Fibroblast of lung (primary cell): ENCODE measurements at regions not wholly inside any gene's neighbourhood (a gene's known extent, or its start where the extent isn't known, plus 50 kb on each side); places are given as distances from the start of the nearest gene placed in this dataset.

Experiments used
- DNase-seq, 2 donors: peaks; one replicate each; pipeline versions ENCODE4 v3.0.0 to v3.0.0-alpha.2; 2010; ENCODE audit warnings: low read depth in 2 of 2
- H2AFZ ChIP-seq: 2 replicates; pipeline ENCODE4 v1.5.1; 2012; ENCODE audit warnings: low read length, control low read depth, inconsistent platforms
- H3K27ac ChIP-seq: 2 replicates; pipeline ENCODE4 v1.5.1; 2011; ENCODE audit warnings: low read length, control low read depth; ENCODE audit not compliant: insufficient read depth
- H3K27me3 ChIP-seq: 2 replicates; pipeline ENCODE4 v1.5.1; 2011; ENCODE audit warnings: mild to moderate bottlenecking, low read length; ENCODE audit not compliant: control insufficient read depth, insufficient read depth
- H3K36me3 ChIP-seq: 2 replicates; pipeline ENCODE4 v1.5.1; 2011; ENCODE audit warnings: low read length; ENCODE audit not compliant: control insufficient read depth, insufficient read depth
- H3K4me1 ChIP-seq: 2 replicates; pipeline ENCODE4 v1.5.1; 2011; ENCODE audit warnings: low read length; ENCODE audit not compliant: control insufficient read depth, insufficient read depth; ENCODE audit errors: extremely low read depth
- H3K4me2 ChIP-seq: 2 replicates; pipeline ENCODE4 v1.5.1; 2011; ENCODE audit warnings: low read length, control low read depth; ENCODE audit not compliant: insufficient read depth; ENCODE audit errors: extremely low read depth
- H3K4me3 ChIP-seq, 4 experiments: fragments of 200-600 bp in 1 of 4; sonication (generic) in 1 of 4; replicated peaks in 1 of 4; 2 replicates each; pipeline ENCODE4 v1.5.1; 2011 to 2016; ENCODE audit warnings: low read length in 4 of 4, low read depth in 3 of 4, mild to moderate bottlenecking in 3 of 4, control low read depth in 2 of 4, inconsistent platforms in 1 of 4, mixed read lengths in 1 of 4; ENCODE audit not compliant: insufficient read depth in 1 of 4; ENCODE audit errors: control extremely low read depth in 1 of 4
- H3K79me2 ChIP-seq: 2 replicates; pipeline ENCODE4 v1.5.1; 2012; ENCODE audit warnings: mild to moderate bottlenecking, low read length, inconsistent platforms; ENCODE audit not compliant: control insufficient read depth, insufficient read depth
- H3K9ac ChIP-seq: 2 replicates; pipeline ENCODE4 v1.5.1; 2011; ENCODE audit warnings: mild to moderate bottlenecking, low read length, control low read depth; ENCODE audit not compliant: insufficient read depth
- H3K9me3 ChIP-seq: 2 replicates; pipeline ENCODE4 v1.5.1; 2012; ENCODE audit warnings: low read depth, low read length; ENCODE audit not compliant: control insufficient read depth, insufficient read depth
- H4K20me1 ChIP-seq: 2 replicates; pipeline ENCODE4 v1.5.1; 2011; ENCODE audit warnings: low read length; ENCODE audit not compliant: control insufficient read depth, insufficient read depth; ENCODE audit errors: extremely low read depth
- EZH2 ChIP-seq: IDR thresholded peaks from 2 replicates; pipeline ENCODE4 v1.5.1; 2012; ENCODE audit warnings: low read length, control low read depth, mild to moderate bottlenecking; ENCODE audit errors: missing control alignments
- TF ChIP-seq, protein P1 (sequence below), 2 donors: IDR thresholded peaks in 1 of 2; conservative IDR thresholded peaks in 1 of 2; 1 replicate in 1 of 2; 2 replicates in 1 of 2; pipeline ENCODE4 v1.5.1; 2011 to 2012; ENCODE audit warnings: low read length in 2 of 2, control low read depth in 1 of 2, inconsistent platforms in 1 of 2, low read depth in 1 of 2, mild to moderate bottlenecking in 1 of 2

DNA sequence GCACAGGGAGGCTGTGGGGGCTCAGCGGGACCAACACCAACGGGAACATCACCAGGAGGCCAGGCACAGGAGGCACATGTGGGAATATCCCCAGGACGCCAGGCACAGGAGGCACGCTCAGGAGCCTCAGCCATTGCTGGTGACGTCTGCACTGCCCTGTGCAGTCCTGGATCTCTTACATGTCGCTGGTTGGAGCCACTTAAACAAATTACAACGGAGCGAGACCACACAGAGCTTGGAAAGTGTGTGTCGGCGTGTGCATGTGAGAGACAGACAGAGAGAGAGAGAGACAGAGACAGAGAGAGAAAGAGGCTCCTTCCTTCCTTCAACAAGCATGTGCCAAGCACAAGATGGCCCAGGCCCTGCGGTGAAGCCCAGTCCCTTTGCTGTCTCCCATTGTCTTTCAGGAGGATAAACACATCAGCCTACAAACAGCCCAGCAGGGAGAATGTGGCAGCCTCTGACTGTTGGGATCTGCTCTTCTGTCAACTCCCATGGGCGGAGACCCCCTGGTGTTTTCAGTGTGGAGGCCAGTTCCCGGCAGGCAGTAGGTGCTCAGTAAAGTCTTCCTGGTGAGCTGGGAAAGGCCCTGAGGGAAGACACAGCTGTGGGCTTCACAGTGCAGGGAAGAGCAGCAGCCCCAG is 112.7 kb upstream of the THBS2 start:
- TF ChIP-seq, protein P1, sequence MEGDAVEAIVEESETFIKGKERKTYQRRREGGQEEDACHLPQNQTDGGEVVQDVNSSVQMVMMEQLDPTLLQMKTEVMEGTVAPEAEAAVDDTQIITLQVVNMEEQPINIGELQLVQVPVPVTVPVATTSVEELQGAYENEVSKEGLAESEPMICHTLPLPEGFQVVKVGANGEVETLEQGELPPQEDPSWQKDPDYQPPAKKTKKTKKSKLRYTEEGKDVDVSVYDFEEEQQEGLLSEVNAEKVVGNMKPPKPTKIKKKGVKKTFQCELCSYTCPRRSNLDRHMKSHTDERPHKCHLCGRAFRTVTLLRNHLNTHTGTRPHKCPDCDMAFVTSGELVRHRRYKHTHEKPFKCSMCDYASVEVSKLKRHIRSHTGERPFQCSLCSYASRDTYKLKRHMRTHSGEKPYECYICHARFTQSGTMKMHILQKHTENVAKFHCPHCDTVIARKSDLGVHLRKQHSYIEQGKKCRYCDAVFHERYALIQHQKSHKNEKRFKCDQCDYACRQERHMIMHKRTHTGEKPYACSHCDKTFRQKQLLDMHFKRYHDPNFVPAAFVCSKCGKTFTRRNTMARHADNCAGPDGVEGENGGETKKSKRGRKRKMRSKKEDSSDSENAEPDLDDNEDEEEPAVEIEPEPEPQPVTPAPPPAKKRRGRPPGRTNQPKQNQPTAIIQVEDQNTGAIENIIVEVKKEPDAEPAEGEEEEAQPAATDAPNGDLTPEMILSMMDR (conservative IDR thresholded peaks at IDR 0.05 in 1 of 2, IDR thresholded peaks at IDR 0.05 in 1 of 2; ENCODE audit: low read depth in 1 of 2, low read length in 2 of 2): no peak
- no peak overlapping the region for H3K9ac ChIP-seq
- H3K9me3 ChIP-seq: no peaks in the 10 kb centered on the region
- DNase-seq: no peak
- H3K36me3 ChIP-seq: no peaks in the 10 kb centered on the region
- no peak overlapping the region for H3K27ac ChIP-seq
- no peaks in the 10 kb centered on the region for H3K27me3 ChIP-seq
- H4K20me1 ChIP-seq: no peaks in the 10 kb centered on the region
- no peaks in the 10 kb centered on the region for H3K4me1 ChIP-seq
- H3K79me2 ChIP-seq: no peaks in the 10 kb centered on the region
- H2AFZ ChIP-seq: no peak overlapping the region
- H3K4me2 ChIP-seq: no peak overlapping the region
- no peak overlapping the region for H3K4me3 ChIP-seq

DNA sequence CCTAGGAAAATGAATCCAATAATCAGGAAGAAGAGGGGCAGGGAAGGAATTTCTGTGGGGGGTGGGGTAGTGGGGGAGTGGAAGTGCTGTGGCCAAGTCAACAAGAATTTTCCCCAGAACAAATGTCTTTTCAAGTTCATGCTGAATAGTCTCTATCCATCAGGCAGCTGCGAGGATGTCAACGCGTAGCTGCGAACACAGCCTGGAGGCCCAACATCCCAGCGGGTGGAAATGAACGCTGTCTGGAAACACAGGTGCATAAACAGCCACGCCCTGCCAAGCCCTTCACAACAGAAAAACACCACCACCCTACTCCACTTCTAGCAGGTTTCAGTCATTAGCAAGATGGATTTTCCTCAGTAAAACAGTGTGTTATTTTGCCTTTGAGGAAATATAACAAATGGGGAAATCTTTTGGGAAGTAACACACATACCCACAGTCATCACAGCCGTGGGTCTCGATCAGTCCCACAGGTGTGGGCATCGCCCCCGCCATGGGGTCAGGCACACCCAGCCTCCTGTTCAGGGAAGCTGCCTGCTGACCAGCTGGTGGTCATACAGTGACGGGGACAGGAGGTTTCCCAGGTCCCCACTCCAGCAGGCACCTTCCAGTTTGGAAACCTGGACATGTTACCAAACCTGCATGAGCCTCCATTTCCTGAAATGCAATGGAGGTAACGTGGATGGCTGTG is 112.1 kb upstream of the THBS2 start:
- Histone ChIP-seq H3K27me3 (no peaks in the 10 kb centered on the region), H3K4me2 (no peak overlapping the region), H4K20me1 (no peaks in the 10 kb centered on the region), H3K4me3 (no peak overlapping the region), H3K79me2 (no peaks in the 10 kb centered on the region), H3K9me3 (no peaks in the 10 kb centered on the region), H3K27ac (no peak overlapping the region), H3K36me3 (no peaks in the 10 kb centered on the region), H2AFZ (no peak overlapping the region), H3K9ac (no peak overlapping the region), H3K4me1 (no peaks in the 10 kb centered on the region)
- TF ChIP-seq EZH2: no peak
- TF ChIP-seq, protein P1 (conservative IDR thresholded peaks at IDR 0.05 in 1 of 2, IDR thresholded peaks at IDR 0.05 in 1 of 2; ENCODE audit: low read depth in 1 of 2, low read length in 2 of 2): no peak
- DNase-seq: no peak

DNA sequence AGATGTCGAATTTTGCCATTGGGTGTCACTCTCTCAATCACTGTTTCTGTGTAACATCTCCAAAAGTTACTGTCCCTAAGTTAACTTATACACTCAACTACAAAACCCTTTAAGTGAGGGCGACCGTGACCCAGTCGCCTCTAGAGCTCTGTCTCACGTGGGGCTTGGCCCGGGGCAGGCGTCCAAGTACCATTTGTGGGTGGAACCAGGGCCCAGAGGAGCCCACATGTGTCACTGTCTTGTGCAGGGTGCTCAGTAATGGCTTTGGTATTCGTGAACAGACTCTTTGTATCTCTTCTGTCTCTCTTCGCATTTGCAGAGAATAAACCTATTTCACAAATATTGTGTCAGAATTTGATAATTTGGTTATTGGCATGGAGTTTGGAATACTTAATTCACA is 109.9 kb upstream of the THBS2 start:
- H3K4me2 ChIP-seq: no peak overlapping the region
- H3K4me1 ChIP-seq: no peaks in the 10 kb centered on the region
- H3K4me3 ChIP-seq: no peak overlapping the region
- H3K79me2 ChIP-seq: no peaks in the 10 kb centered on the region
- no peaks in the 10 kb centered on the region for H3K9me3 ChIP-seq
- DNase-seq: peak; percentile 28 to 36
- no peaks in the 10 kb centered on the region for H3K27me3 ChIP-seq
- H4K20me1 ChIP-seq: no peaks in the 10 kb centered on the region
- no peak overlapping the region for H3K9ac ChIP-seq
- TF ChIP-seq, protein P1 (conservative IDR thresholded peaks at IDR 0.05 in 1 of 2, IDR thresholded peaks at IDR 0.05 in 1 of 2; ENCODE audit: low read depth in 1 of 2, low read length in 2 of 2): no peak
- TF ChIP-seq EZH2: no peak
- no peaks in the 10 kb centered on the region for H3K36me3 ChIP-seq
- H3K27ac ChIP-seq: no peak overlapping the region
- H2AFZ ChIP-seq: no peak overlapping the region
